DOHH2 (cell line): ENCODE measurements at regions not wholly inside any gene's neighbourhood (a gene's known extent, or its start where the extent isn't known, plus 50 kb on each side); places are given as distances from the start of the nearest gene placed in this dataset.

Source experiments
- EZH2phosphoT487 ChIP-seq: fragments of 200-600 bp; sonication (generic); IDR thresholded peaks from 2 replicates; pipeline ENCODE4 v1.6.1; 2017; ENCODE audit warnings: borderline replicate concordance, mild to moderate bottlenecking, antibody characterized with exemption, low read length, moderate library complexity, mixed read lengths
- TF ChIP-seq, protein P1 (sequence below): fragments of 200-600 bp; sonication (generic); IDR thresholded peaks from one replicate; pipeline ENCODE4 v1.5.1; 2014; ENCODE audit warnings: antibody characterized with exemption, mild to moderate bottlenecking, low read depth, low read length; ENCODE audit not compliant: poor library complexity, severe bottlenecking

DNA sequence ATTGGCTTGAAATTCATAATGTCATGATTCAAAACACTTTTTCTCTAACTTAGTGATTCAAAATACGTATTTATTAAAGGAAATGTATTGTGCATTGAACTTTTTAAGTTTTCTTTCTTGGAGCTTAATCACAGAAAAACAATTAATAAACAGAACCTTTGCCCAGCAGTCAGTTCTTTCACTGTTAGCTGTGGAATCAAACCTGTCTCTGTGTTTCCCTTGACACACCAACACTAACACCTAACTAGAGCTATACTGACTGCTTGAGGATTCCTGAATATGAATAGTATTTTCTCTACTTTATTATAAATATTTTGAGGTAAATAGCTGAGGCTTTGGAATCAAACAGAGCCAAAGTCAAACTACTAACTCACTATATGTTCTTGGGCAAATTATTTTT lies 296.4 kb downstream of the HIVEP2 start:
- TF ChIP-seq EZH2phosphoT487, result no peak
- TF ChIP-seq, protein P1, sequence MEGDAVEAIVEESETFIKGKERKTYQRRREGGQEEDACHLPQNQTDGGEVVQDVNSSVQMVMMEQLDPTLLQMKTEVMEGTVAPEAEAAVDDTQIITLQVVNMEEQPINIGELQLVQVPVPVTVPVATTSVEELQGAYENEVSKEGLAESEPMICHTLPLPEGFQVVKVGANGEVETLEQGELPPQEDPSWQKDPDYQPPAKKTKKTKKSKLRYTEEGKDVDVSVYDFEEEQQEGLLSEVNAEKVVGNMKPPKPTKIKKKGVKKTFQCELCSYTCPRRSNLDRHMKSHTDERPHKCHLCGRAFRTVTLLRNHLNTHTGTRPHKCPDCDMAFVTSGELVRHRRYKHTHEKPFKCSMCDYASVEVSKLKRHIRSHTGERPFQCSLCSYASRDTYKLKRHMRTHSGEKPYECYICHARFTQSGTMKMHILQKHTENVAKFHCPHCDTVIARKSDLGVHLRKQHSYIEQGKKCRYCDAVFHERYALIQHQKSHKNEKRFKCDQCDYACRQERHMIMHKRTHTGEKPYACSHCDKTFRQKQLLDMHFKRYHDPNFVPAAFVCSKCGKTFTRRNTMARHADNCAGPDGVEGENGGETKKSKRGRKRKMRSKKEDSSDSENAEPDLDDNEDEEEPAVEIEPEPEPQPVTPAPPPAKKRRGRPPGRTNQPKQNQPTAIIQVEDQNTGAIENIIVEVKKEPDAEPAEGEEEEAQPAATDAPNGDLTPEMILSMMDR, result no peak
